Cardiac septum (tissue), 1 donor: ENCODE measurements at regions not wholly inside any gene's neighbourhood (a gene's known extent, or its start where the extent isn't known, plus 50 kb on each side); places are given as distances from the start of the nearest gene placed in this dataset.

Experiments
- DNase-seq: peaks from one replicate; pipeline ENCODE4 v3.0.0-alpha.2; 2020; ENCODE audit warnings: low spot score
- intact Hi-C: fragments of 100-400 bp; cut with DNase I; formaldehyde crosslinking; loops from one replicate; pipeline ENCODE4 v1.14.0; 2022
- donor health status: DM: no; HTN: no; CAD: no.

GRCh38 chr1:5649795-5650194, 342.4 kb downstream of the NPHP4 start:
- no peak for DNase-seq
- intact Hi-C loops = no loop called here

DNA sequence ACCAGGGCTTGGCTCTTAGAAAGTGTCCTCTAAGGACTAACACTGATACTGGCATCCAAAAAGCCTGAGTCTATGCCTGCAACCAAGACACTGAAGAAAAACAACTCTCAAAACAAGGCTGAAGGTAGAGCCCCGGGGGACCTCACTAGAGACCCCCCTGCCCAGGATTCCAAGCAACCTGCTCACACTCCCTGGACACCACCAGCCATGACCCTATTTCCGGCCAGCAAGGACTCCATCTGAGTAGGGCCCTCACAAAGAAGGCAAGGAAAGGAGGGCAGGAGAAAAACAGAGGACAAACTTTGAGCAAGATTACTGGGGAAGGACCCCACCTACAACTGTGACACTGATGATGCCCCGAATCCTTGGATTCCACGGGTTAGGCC, 343.1 kb downstream of the NPHP4 start:
- no peak for DNase-seq
- intact Hi-C loops = no loop called here

- intact Hi-C loops = no loop called here
- DNase-seq = no peak
These were observed 343.6 kb downstream of the NPHP4 start for GRCh38 chr1:5648410-5649165.

- DNase-seq = no peak
- intact Hi-C loops = no loop called here
These were observed 345.0 kb downstream of the NPHP4 start for GRCh38 chr1:5647234-5647633.

DNA sequence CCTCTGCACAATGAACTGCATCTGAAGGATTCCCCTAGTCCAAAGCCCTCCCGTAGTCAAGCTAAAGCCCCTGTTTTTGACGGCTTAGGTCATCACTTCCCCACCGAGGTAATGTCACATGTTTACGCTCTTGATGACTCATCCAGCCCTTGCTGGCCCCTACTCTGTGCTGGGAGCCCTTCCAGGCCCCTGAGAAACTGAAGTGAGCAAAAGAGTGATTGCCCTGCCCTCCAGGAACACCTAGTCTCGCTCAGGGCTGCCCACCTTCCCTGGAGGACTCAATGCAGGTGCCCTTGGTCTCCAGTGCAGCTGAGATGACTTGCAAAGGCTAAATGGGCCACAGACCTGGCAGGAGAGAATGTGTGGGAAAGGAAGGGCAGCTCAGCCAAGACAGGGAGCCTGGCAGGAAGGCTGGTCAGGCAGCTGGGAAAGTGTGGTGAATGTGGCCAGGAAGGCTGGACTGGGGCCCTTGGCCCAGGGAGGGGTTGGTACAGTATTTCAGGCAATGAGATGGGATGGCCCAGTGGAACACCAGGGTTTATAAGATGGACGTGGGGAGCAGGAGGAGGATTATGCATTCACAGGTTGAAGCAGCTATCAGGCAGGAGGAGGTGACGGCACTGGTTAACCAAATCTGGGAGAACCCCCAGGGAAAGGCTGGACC, 345.6 kb downstream of the NPHP4 start:
- intact Hi-C loops = no loop called here
- DNase-seq = no peak

GRCh38 chr1:5645929-5646328, 346.3 kb downstream of the NPHP4 start:
- no peak for DNase-seq
- intact Hi-C loops = no loop called here

DNA sequence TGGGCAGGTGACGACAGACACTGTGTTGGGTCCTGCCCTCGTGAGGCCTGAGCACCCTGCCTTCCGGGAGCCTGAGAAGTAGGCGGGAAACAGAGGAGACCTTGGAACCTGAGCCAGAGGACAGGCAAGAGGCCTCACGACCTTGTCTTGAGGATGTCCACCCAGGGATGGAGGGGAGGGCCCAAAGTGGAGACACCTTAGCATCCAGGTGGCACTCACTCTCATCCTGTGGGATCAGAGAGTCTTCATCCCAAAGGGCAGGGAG, 347.2 kb downstream of the NPHP4 start:
- intact Hi-C loops = no loop called here
- DNase-seq = no peak

DNA sequence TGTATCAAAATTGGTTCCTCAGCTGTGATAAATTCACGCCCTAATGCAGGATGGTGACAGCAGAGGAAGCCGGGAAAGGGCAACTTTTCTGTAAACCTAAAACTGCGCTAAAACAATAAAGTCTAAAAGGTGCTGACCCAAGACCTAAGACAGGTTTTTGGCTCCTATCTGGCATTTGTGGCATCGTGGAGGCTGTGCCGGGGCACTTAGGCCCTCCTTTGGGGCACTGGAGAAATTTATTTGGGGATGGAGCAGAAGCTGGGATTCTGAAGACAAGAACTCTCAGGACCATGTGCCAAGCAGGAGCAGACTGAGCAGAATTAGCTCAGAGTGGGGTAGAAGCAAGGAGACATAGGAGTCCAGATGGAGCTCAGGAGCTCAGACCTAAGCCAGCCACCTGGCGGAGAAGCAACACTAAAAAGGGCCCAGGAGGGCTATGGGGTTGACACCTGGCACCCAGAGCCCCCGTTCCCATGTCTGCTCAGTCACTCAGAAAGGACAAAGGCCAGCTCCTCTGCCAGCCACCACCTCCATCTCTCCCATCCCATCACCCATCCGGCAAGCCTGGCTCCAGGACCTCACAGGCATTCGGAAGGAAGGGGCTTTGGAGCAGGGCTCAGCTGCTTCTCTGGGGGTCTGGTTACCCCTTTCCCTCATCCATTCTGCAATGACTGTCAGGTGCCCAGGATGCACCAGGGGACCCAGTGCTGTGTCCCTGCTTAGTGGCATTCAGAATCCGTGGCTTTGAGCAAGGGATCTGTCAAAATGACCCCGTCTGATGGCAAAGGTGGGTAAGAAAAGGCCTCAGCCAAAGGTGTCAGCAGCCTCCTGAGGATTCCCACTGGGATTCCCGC, 347.7 kb downstream of the NPHP4 start:
- intact Hi-C loops = no loop called here
- DNase-seq = no peak

DNA sequence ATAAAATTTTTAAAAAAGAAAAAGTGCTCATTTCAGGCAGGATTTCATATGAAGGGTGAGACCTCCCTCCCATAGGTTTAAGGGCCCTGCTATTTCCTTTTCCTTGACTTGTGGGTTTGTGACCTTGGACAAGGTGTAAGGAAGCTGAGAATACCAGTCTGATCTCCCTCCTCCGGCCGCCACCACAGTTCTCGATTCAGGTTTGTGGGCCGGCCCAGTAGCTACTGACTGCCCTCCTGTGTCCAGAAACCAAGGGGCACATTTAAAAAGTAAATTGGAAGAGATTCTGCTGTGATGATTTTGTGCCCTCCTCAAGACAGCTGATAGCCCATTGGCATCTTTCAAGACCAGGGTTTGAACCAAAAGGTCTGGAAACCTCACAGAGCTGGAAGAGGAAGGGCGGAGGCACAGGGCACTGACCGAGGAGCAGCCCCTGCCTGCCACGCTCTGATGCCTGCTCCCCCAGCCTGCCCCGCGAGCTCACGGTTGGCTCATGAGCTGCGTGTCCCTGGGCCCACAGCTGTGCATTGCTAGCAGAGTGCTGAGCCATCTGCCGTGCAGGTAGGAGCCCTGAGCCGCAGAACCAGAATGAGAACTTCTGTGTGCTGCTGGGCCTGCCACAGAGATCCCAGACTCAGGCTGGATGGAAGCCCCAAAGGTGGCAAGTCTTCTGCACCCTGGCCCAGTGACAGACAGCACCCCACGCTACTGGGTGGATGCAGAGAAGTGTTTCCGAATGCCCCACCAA, 348.7 kb downstream of the NPHP4 start:
- intact Hi-C loops = no loop called here
- peak; percentile 46 for DNase-seq

DNA sequence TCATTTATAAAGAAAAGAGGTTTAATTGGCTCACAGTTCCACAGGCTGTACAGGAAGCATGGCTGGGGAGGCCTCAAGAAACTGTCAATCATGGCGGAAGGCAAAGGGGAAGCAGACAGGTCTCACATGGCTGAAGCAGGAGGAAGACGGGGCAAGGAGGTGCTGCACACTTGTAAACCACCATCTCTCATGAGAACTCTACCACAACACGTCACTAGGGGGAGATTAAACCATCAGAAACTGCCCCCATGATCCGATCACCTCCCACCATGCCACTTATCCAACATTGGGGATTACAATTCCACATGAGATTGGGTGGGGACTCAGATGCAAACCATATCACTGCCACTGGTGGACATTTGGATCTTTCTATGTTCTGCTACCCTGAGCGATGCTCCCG, 351.4 kb downstream of the NPHP4 start:
- intact Hi-C loops = no loop called here
- DNase-seq = peak; percentile 7

GRCh38 chr1:5639106-5639722, 353.0 kb downstream of the NPHP4 start:
- peak; percentile 36 for DNase-seq
- intact Hi-C loops = loop anchor here (5.0 kb wide), 1 partner anchor 108 kb away; no protein-coding TSS in a partner anchor

DNA sequence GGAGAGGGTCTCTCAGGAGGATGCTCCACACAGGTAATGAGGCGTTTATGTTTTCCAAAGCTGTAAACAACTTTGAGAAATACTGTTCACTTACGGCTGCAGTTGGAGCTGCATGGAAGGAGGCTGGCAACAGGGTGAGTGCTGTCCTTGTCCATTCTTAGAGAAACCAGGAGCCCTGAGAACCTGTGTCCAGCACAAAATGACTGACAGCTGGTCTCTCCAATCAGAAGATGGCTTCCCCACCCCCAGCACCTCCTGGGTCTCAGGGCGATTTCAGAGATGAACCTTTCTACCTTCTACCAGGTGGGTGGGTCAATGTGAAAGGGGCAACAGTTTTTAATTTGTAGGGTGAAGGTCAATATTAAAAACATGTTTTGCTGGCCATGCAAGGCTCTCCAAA, 353.6 kb downstream of the NPHP4 start:
- no peak for DNase-seq
- intact Hi-C loops = loop anchor here (5.0 kb wide), 1 partner anchor 109 kb away; no protein-coding TSS in a partner anchor

DNA sequence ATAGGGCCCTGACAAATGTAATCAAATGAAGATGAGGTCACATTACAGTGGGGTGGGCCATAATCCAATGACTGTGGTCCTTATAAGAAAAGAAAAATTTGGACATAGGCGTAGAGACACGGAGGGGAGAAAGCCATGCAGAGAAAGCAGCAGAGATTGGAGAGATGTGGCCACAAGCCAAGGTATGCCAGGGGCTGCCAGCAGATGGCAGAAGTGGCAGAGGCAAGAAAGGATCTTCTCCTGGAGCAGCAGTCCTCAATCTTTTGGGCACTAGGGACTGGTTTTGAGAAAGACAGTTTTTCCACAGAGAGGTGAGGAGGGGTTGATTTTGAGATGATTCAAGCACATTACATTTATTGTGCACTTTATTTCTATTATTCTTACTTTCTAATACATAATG, 355.1 kb downstream of the NPHP4 start:
- no peak for DNase-seq
- intact Hi-C loops = loop anchor here (5.0 kb wide), 1 partner anchor 110 kb away; no protein-coding TSS in a partner anchor

DNA sequence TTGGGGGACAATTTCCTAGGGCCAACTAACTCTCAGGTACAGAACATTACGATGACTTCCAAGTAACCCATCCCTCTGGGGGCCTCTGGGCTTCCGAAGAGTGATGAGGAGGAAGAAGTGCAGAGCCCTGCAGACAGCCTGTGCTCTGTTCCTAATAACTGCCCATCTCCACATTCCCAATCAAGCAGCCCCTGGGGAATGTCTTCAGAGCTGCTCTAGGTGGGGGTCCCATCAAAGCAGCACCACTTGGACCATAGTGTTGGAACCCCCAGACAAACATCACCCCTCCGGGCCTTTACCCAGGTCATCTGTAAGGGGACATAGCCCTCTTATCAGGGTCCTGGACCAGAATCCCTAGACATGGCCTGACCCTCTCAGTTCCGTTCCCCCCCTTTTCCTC, 357.3 kb downstream of the NPHP4 start:
- no peak for DNase-seq
- intact Hi-C loops = loop anchor here (5.0 kb wide), 1 partner anchor 112 kb away; no protein-coding TSS in a partner anchor

DNA sequence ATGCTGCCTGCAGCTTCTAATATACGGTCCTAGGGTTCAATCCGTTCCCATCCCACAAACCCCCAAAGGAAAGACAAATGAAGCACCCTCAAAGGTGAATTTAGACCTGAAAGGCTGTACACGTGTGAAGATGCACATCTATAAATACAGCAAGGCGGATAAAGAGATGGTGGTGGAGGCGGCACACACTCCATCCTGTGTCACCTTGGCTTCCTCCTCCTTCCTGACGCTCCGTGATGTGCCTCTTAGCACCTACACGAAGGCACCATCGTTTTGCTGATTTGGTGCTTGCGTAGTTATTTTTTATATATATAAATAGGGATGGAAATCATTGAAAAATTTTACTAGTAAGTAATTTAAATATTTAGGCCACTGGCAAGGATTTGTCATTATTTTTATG, 359.4 kb downstream of the NPHP4 start:
- no peak for DNase-seq
- intact Hi-C loops = no loop called here

DNA sequence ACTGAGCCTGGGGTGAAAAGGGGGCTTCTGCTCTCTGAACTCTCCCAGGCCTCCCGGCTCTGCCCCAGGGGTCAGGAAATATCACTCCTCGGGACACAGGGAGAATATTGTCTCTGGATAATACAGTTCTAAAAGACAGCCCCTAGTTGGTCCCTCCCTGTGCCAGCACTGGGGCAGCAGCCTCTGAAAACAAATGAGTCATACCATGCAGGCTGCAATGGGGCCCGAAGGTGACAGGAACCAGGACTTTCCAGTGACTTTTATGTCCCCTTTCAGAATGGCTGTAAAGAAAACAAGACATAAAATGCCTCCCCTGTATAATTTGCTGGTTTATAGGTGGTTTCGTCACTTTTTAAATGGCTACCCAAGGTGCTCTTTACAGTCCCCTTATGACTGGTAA, 360.0 kb downstream of the NPHP4 start:
- intact Hi-C loops = no loop called here
- DNase-seq = no peak

GRCh38 chr1:5628416-5628815, 363.8 kb downstream of the NPHP4 start:
- intact Hi-C loops = no loop called here
- no peak for DNase-seq

GRCh38 chr1:5623399-5623798, 368.8 kb downstream of the NPHP4 start:
- DNase-seq = no peak

GRCh38 chr1:5622412-5622811, 369.8 kb downstream of the NPHP4 start:
- no peak for DNase-seq
- intact Hi-C loops = no loop called here

More at GRCh38 chr1:5623399-5623798, 368.8 kb downstream of the NPHP4 start:
- intact Hi-C loops = no loop called here
